HG02623 (cell line): ENCODE measurements at regions not wholly inside any gene's neighbourhood (a gene's known extent, or its start where the extent isn't known, plus 50 kb on each side); places are given as distances from the start of the nearest gene placed in this dataset.

ENCODE experiments used
- ATAC-seq: cut with Tn5 transposase; IDR thresholded peaks from one replicate; pipeline ENCODE4 v1.9.1; 2021; ENCODE audit warnings: moderate library complexity; ENCODE audit not compliant: unreplicated experiment

DNA sequence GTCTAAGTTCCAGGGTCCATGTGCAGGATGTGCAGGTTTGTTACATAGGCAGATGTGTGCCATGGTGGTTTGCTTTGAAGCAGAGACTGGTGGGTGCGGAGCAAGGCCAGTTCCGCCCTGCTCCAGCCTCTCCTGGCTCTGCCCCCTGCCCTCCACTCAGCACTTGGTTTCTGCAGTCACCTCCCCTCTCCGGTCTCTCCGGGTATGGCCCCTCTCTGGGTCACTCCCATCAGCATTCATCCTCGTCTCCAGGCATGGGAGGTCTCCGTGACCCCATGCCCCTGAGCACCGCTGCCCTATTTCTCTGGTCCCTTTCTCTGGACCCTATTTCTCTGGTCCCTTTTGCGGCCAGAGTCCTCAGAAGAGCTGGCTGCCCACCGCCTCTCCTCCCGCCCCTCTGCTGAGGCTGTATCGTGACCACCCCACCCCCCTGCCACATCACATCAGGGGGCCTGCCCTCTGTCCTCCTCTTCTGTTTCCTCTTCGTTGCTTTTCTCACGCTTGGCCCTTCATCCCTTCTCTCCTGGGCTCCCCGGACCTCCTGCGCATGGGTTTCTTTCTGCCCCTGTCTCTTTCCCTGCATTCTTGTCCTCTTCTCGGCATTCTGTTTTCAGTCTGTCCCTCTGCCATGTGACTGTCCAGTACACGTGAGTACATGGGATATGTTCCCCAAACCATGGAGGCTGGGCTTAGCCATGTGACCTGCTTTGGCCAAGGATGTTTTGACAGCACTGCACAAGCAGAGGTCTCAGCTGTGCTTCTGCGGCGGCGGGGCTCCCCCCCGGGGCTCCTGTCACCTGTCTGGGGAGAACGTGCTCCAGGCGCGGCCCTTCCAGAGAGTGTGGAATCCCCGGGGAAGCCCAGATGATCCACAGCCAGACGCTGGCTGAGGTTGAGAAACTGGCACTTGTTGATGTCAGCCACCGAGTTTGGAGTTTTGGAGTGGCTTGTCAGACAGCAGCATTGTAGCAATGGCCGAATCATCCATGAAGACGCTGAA is 54.4 kb upstream of the C1orf174 start:
- ATAC-seq: no peak

DNA sequence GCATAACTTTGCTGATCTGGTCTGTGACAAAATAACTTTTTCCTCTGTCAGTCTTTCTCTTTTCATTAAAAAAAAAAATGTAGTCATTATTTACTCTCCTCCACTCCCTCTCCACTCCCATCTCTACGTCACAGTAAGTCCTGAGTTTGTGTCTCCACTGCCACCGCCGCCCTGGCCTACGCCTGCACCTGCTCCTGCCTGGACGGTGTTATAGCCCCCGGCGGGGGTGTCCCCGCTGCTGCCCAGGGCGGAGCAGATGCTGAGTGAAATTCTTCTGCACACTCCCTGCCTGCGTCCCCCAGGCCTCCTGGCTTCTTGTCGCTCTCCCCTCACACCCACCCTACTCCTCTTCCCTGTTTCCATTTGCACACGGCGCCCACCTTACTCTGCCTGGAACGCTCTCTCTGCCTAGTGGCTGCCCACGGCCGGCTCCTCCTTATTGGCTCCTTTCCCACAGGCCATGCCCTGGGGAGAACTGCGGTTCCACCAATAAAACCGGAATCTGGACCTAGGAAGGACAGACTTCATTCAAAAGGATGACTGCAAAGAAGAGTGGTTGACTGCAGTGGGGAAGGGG is 55.2 kb upstream of the C1orf174 start:
- no peak for ATAC-seq

DNA sequence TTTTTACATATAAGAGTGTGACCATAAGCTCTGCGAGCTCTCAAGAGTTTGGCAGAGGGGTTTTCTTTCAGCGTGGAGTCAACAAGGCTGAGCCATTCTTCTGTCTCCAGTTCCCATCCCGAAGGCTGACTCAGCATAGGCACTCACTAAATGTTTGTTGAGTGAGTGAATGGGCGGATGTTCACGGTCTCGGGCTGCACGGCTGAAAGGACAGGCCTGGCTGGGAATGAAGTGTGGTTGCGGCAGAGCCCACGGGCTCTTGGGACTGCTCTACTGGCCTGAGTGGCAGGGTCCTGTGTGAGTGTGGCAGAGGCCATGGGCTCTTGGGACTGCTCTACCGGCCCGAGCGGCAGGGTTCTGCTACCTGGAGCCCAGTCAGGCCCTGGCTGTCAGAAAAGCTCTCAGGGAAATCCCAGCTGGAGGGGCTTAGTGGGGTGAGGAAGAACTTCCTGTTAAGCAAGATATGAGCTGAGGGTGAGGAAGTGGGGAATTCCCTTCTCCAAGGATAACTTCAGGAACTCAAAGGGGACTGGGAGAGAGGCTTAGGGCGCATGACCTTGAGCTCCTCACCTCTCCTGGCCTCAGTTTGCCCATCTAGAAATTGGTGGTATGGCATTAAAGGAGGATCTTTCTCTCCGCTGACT is 56.6 kb upstream of the C1orf174 start:
- no peak for ATAC-seq

DNA sequence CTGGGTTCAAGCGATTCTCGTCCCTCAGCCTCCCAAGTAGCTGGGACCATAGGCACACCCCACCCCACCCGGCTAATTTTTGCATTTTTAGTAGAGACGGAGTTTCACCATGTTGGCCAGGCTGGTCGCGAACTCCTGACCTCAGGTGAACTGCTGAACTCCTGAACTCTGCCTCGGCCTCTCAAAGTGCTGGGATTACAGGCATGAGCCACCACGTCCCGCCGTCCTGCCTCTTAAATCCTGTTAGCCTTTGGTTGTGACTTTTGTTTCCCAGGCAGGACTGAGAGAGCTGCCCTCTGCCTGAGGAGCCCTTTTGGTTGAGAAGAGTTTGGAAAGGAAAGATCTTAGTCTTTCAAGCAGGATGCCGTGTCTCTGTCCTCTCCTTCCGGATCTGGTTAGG is 59.3 kb upstream of the C1orf174 start:
- ATAC-seq: no peak

DNA sequence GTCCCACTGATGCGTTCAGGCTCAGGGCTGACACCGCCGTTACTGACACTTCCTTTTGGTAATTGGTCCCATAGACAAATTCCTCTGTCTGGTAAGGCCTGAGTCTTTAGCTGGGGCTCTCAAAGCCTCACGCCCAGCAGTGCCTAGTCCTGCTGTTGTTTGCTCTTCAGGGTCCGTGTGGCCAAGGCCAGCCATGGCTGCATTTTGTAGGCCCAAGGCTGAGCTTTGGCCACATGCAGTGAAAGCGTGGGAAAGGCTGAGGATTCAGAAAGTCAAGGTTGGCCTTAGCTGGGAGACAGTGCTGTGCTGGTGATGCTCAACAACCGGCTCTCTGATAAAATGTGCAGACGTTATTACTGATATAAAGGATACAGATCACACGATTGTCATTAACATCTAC is 63.5 kb upstream of the C1orf174 start:
- no peak for ATAC-seq

DNA sequence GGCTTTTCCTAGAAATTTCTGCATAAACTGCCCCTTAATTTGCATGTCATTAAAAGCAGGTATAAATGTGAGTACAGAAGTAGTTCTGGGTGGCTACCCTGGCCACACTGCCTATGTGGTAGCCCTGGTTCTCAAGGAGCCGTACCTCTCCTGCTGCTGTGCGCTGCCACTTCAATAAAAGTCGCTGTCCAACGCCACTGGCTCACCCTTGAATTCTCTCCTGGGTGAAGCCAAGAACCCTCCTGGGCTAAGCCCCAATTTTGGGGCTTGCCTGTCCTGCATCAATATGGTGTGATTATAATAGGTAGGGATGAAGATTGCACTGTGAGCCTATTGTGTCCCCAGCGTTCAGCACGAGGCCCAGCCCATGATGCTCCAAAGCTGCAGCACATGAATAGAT is 65.6 kb upstream of the C1orf174 start:
- no peak for ATAC-seq

DNA sequence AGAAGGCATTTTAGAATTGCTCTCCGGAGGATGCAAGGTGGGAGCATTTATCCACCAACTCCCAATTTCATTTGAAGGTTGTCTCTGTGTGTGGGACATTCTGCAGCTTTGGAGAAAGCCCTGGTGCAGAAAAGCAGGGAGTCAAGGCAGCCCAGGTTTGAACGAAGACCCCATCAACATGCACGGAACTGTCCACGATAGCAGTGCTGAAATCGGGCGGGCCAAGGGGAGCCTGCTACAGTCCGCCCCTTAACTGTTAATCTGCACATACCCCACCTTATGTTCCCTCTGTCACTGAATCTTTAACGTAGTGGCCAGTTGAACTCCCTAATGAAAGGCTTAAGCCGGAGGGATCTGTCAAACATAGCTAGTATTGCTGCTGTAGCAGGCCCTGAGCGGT is 68.8 kb upstream of the C1orf174 start:
- no peak for ATAC-seq

DNA sequence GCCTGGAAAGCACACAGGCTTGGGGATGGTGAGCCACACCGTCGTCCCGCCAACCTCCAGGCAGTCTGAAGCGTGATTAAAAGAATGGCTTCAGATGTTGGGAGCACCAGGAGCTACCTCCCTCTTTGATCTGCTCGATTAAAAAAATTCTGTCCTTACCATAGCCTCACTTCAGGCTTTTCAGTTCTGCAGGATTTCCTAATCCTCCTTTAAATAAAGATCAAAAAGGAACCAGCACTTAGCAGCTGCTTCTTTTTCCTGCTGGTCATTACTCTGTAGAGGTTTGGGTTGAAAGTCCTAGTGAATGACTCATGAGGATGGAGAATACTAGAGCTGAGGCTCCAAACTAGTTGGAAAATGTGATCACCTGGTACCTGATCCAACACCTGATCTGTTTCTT is 71.9 kb upstream of the C1orf174 start:
- no peak for ATAC-seq

DNA sequence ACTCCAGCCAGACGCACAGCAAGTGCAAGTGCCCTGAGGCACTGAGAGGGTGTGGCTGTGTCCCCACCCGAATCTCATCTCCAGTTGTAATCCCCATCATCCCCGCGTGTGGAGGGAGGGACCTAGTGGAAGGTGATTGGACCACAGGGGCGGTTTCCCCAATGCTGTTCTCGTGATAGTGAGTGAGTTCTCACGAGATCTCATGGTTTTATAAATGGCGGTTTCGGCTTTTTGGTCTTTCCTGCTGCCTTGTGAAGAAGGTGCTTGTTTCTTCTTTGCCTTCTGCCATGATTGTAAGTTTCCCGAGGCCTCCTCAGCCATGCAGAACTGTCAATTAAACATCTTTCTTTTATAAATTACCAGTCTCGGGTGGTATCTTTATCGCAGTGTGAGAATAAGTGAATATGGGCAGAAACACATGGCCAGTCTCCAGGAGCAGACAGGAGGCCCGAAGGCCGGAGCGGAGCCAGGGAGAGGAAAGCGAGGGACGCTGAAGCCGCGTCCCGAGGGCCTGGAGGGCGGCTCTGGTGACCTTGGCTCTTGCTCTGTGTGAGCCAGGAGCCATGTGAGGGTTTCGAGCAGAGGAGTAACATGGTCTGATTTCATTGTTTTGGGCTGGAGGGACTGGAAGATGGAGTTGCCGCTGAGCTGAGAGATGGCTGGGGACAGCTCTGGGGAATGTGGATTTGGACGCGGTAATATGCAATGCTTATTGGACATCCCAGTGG is 76.0 kb upstream of the C1orf174 start:
- no peak for ATAC-seq

DNA sequence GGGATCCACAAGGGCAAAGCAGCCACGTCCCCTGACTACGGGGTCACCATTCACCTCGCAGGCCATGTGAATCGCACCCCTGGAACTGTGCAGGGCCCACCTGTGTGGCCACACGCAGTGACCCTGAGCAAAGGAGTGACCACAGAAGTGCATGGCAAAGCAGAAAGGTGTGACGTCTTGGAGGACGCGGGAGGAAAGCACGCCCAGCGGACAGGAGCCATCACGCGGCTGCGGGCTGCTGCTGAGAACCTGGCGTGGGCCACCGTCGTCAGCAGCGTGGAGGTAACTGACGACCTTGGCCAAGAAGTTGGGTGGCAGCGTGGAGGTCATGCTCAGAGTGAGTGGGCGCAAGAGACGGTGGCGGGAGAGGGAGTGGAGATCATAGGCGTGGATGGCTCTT is 76.7 kb upstream of the C1orf174 start:
- ATAC-seq: no peak

DNA sequence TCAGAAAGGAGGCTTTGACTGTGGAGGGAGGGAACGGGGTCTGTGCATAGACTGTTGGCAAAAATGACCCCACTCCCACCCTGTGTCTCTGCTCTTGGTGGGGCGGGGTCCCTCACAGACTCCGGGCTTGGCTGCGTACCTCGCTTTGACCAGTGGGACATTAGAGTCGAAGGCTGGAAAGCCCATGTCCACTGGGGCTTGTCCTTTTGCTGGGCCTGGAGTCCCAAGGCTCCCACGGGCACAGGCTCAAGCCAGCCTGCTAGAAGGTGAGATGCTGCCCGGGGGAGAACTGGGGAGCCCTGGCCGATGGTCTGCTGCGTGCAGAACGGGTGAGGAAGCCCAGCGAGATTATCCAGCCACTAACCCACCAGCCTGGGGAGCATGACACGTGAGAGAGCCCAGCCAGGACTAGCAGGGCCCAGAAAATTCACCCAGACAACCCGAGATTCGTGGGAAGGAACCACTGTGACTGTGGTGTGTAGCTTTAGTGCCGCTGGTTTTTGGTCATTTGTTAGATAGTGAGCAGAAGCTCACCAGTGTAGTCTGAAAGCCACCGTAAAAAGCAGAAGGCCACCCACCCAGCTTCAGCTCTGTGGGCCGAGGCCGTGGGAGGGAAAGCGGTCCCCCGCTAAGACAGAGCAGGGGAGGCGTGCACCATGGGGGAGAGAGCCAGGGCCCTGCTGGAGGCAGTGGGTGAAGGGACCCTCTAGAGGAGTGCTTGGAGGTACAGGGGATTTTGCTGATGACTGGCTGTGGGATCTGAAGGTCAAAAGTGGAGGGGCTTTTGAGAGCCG is 78.3 kb upstream of the C1orf174 start:
- ATAC-seq: no peak

DNA sequence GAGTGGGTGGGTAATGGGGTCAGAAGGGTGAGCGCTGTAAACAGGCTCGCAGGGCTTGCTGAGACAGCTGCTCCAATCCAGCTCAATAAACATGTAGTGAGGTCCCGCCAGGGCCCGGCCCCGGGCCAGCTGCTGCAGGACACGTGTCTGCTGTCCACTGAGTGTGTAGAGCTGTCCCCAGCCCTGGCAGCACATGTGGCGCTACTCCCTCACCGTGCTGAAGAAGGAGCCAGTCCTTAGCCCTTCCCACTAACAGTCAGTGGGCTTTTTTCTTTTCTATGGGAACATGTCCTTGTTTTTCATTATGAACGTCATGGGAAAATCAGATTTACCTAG is 78.9 kb upstream of the C1orf174 start:
- no peak for ATAC-seq

DNA sequence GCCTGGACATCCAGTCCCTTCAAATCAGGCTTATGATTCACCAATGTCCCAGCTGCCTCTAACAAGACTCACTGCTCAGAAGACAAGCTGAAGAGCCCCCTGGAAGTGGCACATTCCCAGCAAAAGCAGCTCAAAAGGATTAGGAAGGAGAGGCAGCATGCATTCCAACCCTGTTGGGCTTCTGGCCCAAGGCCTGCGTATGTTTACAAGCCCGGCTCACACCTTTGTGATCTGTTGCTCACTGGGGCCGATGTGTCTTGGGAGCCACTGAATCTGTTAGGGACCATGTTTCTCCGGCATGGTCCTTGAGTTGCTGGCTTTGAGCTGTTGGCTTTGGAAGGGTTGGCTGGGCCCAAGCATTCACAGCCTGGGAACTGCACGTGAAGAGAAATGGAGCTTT is 81.2 kb upstream of the C1orf174 start:
- ATAC-seq: no peak

DNA sequence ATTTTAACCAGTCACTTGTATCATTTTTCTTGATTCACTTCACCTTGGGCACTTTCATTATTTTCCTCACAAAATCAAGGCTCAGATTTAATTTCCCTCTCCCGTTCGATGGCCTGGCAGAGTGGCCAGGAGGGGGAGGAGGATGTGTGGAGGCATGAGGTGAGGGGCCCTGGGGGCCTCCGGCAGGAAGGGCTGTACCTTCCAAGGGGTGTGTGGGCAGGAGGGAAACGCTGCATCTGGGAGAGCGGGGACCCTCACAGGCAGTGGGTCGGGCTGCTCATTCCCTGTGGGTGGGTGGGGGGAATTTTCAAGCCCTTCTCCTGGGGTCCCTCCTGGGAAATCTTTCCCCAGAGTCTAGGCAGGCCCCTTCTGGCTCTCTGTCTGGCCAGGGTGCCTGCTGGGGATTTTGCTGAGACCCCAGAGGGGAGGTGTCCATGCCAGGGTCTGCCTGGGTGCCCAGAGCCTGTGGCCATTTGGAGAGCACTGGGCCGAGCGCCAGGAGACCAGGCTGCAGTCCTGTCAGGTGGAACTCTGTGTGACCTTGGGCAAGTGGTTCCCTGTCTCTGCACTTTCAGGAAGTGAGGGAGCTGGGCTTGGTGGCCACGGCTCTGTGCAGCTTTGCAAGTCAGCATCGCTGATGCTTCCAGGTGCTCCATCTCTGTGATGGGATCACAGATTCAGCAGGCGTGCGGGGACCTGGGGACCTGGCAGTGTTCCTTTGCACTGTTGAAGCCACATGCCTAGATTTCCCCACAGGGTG is 81.9 kb upstream of the C1orf174 start:
- no peak for ATAC-seq

DNA sequence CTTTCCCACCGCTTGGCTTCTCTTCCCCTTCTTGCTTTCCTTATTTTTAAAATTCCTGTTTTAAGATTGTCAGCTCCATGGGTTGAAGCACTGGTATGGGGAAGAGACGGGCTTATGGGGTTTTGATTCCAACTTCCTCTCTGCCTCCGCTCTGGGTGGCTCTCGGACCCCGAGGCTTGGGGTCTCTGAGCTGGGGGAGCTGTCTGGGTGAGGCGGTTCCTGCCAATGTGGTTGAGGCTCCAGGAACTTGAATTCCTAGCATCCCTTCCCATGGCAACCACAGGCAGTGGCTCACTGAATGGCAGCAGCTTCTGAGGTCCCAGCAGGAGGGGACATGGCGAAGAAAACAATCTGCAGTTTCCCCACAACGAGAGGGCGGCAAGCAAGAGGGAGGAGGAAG is 83.1 kb upstream of the C1orf174 start:
- ATAC-seq: no peak

DNA sequence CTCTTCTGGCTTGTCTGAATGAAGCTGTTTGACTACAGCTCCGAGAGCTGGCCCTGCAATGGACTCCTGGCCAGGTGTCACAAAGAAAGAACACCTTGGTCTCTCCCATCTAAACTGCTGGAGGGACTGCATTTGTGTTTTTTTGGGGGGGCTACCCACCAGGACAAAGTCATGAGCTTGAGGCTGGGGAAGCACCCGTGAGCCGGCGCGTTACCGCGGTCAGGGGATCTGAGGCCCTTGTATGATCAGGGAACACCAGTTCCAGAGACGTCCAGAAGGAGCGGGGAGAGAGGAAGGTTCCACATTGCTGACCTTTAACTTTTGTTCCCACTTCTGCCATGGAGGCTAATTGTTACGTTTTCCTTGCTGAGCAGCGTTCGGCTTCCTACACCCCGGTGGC is 84.5 kb upstream of the C1orf174 start:
- no peak for ATAC-seq

DNA sequence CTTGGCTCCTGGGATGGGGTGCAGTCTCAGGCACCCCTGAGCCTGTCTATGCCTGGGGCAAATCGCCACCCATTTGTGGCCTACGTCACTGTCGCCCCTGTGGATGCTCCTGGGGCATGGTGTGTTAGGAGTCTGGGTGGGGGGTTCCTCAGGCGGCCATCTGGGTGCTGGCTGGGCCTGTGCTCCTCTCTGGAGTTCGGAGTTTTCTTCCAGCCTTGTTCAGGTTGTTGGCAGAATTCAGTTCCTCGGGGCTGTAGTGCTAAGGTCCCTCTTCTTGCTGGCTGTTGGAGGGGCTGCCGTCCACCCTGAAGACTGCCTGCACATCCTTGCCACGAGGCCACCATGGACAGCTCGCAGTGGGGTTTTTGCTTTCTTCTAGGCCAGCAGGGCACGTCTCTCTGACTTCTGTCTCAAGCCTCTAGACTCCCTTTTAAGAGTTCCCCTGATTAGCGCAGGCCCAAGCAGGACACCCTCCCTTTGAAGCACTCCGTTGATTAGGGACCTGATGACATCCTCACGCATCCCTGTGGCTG is 86.7 kb upstream of the C1orf174 start:
- ATAC-seq: no peak

DNA sequence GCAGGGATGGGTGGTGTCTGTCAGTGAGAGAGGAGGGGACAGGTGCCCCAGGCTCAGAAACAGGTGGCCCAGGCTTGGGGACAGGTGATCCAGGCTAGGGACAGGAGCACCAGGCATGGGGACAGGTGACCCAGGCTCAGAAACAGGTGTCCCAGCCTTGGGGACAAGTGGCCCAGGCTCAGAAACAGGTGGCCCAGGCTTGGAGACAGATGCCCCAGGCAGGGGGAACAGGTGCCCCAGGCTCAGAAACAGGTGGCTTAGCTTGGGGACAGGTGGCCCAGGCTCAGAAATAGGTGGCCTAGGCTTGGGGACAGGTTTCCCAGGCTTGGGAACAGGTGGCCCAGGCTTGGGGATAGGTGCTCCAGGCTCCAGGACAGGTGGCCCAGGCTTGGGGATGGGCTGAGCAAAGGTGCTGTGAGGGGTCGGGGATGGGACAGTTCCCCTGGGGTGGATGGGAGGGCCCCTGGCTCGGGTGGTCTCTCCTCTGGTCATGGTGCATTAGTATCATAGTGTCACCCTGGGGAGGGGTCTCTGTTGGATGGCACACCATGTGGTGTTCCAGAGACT is 87.7 kb upstream of the C1orf174 start:
- ATAC-seq: no peak

DNA sequence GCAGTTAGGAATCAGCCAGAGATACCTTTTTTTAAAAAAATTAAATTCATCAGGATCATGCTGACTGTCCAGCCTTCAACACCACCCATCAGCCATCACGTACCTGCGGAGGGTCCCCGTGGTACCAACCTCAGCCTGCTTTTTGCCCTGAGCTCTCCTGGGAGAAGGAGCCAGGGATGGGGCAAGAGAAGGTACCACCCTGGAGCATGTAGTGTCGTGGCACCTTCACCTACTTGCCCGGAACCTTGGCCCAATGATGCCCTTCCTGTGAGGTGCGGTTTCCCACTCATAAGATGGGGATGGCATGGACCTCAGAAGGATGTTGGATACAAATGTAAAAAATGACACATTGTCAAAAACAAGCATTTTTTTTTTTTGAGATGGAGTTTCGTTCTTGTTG is 88.4 kb upstream of the C1orf174 start:
- no peak for ATAC-seq
